HepG2 (cell line): ENCODE measurements at regions not wholly inside any gene's neighbourhood (a gene's known extent, or its start where the extent isn't known, plus 50 kb on each side); places are given as distances from the start of the nearest gene placed in this dataset.

Source experiments
- ATAC-seq: fragments of 200-7000 bp; cut with Tn5 transposase; 3 replicates; pipeline ENCODE4 v1.9.1; 2020; ENCODE audit warnings: mild to moderate bottlenecking, moderate library complexity
- BruUV-seq: library from RNA; stranded (reverse); fragments of 400-500 nt; replicated peaks from 2 replicates; lab custom pipeline; 2021; lab: Mats Ljungman, UMichigan
- CTCF ChIA-PET: fragments of 300-600 bp; formaldehyde crosslinking; extraction: SDS; loops from one replicate; lab custom pipeline; 2021; ENCODE audit warnings: low total read pairs, inconsistent platforms, low intra/inter-chr PET ratio; lab: Yijun Ruan, JAX
- POLR2A ChIA-PET: fragments of 350-600 bp; sonication (Branson Sonifier 250); formaldehyde crosslinking; loops from one replicate; lab custom pipeline; 2020; ENCODE audit warnings: antibody characterized with exemption, inconsistent platforms; lab: Yijun Ruan, JAX
- DNase-seq: peaks from one replicate; pipeline ENCODE4 v3.0.0-alpha.2; 2015; ENCODE audit warnings: low spot score
- FAIRE-seq: peaks from 3 replicates; lab custom pipeline; 2011; peaks lifted over from hg19 to GRCh38; lab: Jason Lieb, UNC
- H2AFZ ChIP-seq: one replicate; pipeline ENCODE4 v1.6.1; 2011; ENCODE audit warnings: low read length, inconsistent platforms
- H3K27ac ChIP-seq: fragments of 300-600 bp; 3 replicates; pipeline ENCODE4 v1.8.0; 2011; ENCODE audit warnings: mixed run types, mild to moderate bottlenecking, mixed read lengths, low read length, inconsistent platforms; ENCODE audit not compliant: insufficient read depth; ENCODE audit errors: extremely low read length
- H3K27me3 ChIP-seq, 2 experiments: fragments of 200-600 bp in 1 of 2; 2 replicates in 1 of 2; 3 replicates in 1 of 2; pipeline versions ENCODE4 v1.6.0 to v1.8.0; 2011; ENCODE audit warnings: low read length in 2 of 2, mild to moderate bottlenecking in 2 of 2, moderate library complexity in 2 of 2, inconsistent platforms in 1 of 2; ENCODE audit not compliant: insufficient read depth in 2 of 2, control insufficient read depth in 1 of 2
- H3K36me3 ChIP-seq, 2 experiments: fragments of 200-600 bp in 1 of 2; replicated peaks in 1 of 2; 2 replicates in 1 of 2; 3 replicates in 1 of 2; pipeline versions ENCODE4 v1.5.1 to v1.8.0; 2011; ENCODE audit warnings: low read length in 2 of 2, inconsistent platforms in 1 of 2; ENCODE audit not compliant: insufficient read depth in 2 of 2, control insufficient read depth in 1 of 2
- H3K4me1 ChIP-seq: 2 replicates; pipeline ENCODE4 v1.5.1; 2012; ENCODE audit warnings: low read length, inconsistent platforms; ENCODE audit not compliant: insufficient read depth
- H3K4me2 ChIP-seq: 2 replicates; pipeline ENCODE4 v1.6.0; 2011; ENCODE audit warnings: low read depth, low read length, inconsistent platforms
- H3K4me3 ChIP-seq, 3 experiments: fragments of 200-600 bp in 1 of 3; sonication (generic), shearing (Covaris generic) in 1 of 3; replicated peaks in 1 of 3; 2 replicates each; pipeline ENCODE4 v1.5.1; 2011 to 2016; ENCODE audit warnings: low read length in 3 of 3, inconsistent platforms in 2 of 3, low read depth in 2 of 3, mild to moderate bottlenecking in 2 of 3, control low read depth in 1 of 3, mixed read lengths in 1 of 3; ENCODE audit not compliant: insufficient read depth in 1 of 3
- H3K79me2 ChIP-seq: one replicate; pipeline ENCODE4 v1.6.1; 2011; ENCODE audit warnings: low read length, inconsistent platforms; ENCODE audit not compliant: insufficient read depth
- H3K9ac ChIP-seq: 2 replicates; pipeline ENCODE4 v1.6.0; 2011; ENCODE audit warnings: mild to moderate bottlenecking, low read depth, low read length, inconsistent platforms; ENCODE audit not compliant: insufficient read depth
- H3K9me3 ChIP-seq: 2 replicates; pipeline ENCODE4 v1.5.1; 2012; ENCODE audit warnings: mild to moderate bottlenecking, low read length
- H4K20me1 ChIP-seq: 2 replicates; pipeline ENCODE4 v1.6.0; 2011; ENCODE audit warnings: inconsistent platforms, mild to moderate bottlenecking, low read length, moderate library complexity; ENCODE audit not compliant: insufficient read depth
- IKZF1 ChIP-seq: fragments of 450-650 bp; IDR thresholded peaks from 2 replicates; pipeline ENCODE4 v1.7.1; 2016
- NCOA1 ChIP-seq: sonication (generic); formaldehyde crosslinking; IDR thresholded peaks from 2 replicates; pipeline ENCODE4 v1.9.0; 2021; ENCODE audit warnings: missing genetic modification reagents
- PCBP2 ChIP-seq: fragments of 200-400 bp; formaldehyde crosslinking; optimal IDR thresholded peaks from 2 replicates; pipeline ENCODE3; 2018; ENCODE audit warnings: low read length, low read depth; ENCODE audit not compliant: poor library complexity, severe bottlenecking
- ZNF747 ChIP-seq: sonication (generic); formaldehyde crosslinking; IDR thresholded peaks from 2 replicates; pipeline ENCODE4 v1.8.1; 2023; ENCODE audit warnings: missing genetic modification reagents, mild to moderate bottlenecking, borderline replicate concordance
- WGBS: methylation state at CpG from one replicate; pipeline ENCODE4 v1.1.6; 2017; ENCODE audit warnings: low lambda C conversion rate; 5-methylcytosine and 5-hydroxymethylcytosine counted together
- in situ Hi-C: cut with HindIII; loops from 2 replicates; pipeline ENCODE4 v1.10.0; 2017; ENCODE audit warnings: low pct_unique_long_range_greater_than_20kb; ENCODE audit not compliant: extremely low pct_ligation_motif_present
- intact Hi-C: fragments of 100-400 bp; cut with micrococcal nuclease; formaldehyde crosslinking; loops from one replicate; pipeline ENCODE4 v1.10.0; 2022; ENCODE audit not compliant: unreplicated experiment
- TF ChIP-seq, protein P1 (sequence below): sonication (generic); formaldehyde crosslinking; IDR thresholded peaks from 2 replicates; pipeline ENCODE4 v1.4.0; 2020; ENCODE audit warnings: low read depth, missing genetic modification reagents

- H2AFZ ChIP-seq = no peak overlapping the region
- H3K4me3 ChIP-seq = no peak overlapping the region
- H3K4me1 ChIP-seq = no peaks in the 10 kb centered on the region
- no TSS peak for BruUV-seq
- H3K9me3 ChIP-seq = peaks cover 26% of the 10 kb centered on the region
- DNase-seq (no peak), FAIRE-seq (no peak), ATAC-seq (no peak)
- 17% methylated on average over 2 of the region's 2 CpGs for WGBS
- H3K79me2 ChIP-seq = no peaks in the 10 kb centered on the region
- in situ Hi-C loops (no loop called here), intact Hi-C loops (no loop called here)
- H4K20me1 ChIP-seq = no peaks in the 10 kb centered on the region
- H3K27me3 ChIP-seq = no peaks in the 10 kb centered on the region
- H3K9ac ChIP-seq = no peak overlapping the region
- no peak overlapping the region for H3K4me2 ChIP-seq
- H3K36me3 ChIP-seq = no peaks in the 10 kb centered on the region
- no peak overlapping the region for H3K27ac ChIP-seq
- POLR2A ChIA-PET = no interaction called here
- TF ChIP-seq NCOA1 (no peak), IKZF1 (no peak), ZNF747 (CRISPR knock-in tag) (no peak)
- TF ChIP-seq, protein P1, sequence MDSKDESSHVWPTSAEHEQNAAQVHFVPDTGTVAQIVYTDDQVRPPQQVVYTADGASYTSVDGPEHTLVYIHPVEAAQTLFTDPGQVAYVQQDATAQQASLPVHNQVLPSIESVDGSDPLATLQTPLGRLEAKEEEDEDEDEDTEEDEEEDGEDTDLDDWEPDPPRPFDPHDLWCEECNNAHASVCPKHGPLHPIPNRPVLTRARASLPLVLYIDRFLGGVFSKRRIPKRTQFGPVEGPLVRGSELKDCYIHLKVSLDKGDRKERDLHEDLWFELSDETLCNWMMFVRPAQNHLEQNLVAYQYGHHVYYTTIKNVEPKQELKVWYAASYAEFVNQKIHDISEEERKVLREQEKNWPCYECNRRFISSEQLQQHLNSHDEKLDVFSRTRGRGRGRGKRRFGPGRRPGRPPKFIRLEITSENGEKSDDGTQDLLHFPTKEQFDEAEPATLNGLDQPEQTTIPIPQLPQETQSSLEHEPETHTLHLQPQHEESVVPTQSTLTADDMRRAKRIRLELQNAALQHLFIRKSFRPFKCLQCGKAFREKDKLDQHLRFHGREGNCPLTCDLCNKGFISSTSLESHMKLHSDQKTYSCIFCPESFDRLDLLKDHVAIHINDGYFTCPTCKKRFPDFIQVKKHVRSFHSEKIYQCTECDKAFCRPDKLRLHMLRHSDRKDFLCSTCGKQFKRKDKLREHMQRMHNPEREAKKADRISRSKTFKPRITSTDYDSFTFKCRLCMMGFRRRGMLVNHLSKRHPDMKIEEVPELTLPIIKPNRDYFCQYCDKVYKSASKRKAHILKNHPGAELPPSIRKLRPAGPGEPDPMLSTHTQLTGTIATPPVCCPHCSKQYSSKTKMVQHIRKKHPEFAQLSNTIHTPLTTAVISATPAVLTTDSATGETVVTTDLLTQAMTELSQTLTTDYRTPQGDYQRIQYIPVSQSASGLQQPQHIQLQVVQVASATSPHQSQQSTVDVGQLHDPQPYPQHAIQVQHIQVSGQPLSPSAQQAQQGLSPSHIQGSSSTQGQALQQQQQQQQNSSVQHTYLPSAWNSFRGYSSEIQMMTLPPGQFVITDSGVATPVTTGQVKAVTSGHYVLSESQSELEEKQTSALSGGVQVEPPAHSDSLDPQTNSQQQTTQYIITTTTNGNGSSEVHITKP (CRISPR knock-in tag) = no peak
- TF ChIP-seq, all 625 proteins: peak for 0
- CTCF ChIA-PET = no interaction called here
Measured at GRCh38 chr3:147886879-147887278, 477.7 kb downstream of the ZIC1 start.

DNA sequence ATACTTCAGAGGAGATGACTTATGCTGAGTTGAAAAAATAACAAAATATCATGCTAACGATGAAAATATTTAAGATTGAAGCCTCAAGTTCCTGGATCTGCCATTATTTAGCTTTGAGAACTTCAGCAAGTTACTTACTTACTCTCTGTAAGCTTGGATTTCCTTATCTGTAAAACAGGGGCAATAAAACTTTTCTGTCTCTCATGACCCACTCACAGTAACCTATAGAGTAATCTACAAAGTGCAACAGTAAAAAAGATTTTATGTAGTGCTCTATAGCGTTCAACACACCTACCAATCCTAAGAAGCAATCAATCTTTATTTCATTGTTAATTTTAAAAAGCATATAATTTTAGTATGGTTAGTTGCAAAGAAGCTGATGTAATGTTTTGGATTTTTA lies 478.6 kb downstream of the ZIC1 start:
- 0% methylated on average over 2 of the region's 2 CpGs for WGBS
- ChIA-PET POLR2A (no interaction called here), CTCF (no interaction called here)
- FAIRE-seq (no peak), ATAC-seq (no peak), DNase-seq (no peak)
- Histone ChIP-seq H3K79me2 (no peaks in the 10 kb centered on the region), H3K27ac (no peak overlapping the region), H3K4me1 (no peaks in the 10 kb centered on the region), H3K27me3 (no peaks in the 10 kb centered on the region), H2AFZ (no peak overlapping the region), H3K9me3 (peaks cover 17% of the 10 kb centered on the region), H3K4me2 (no peak overlapping the region), H3K4me3 (no peak overlapping the region), H3K9ac (no peak overlapping the region), H3K36me3 (no peaks in the 10 kb centered on the region), H4K20me1 (no peaks in the 10 kb centered on the region)
- BruUV-seq = no TSS peak
- in situ Hi-C loops = no loop called here
- intact Hi-C loops = no loop called here
- TF ChIP-seq PCBP2 = no peak
